ENCODE measurements at regions not wholly inside any gene's neighbourhood (a gene's known extent, or its start where the extent isn't known, plus 50 kb on each side); places are given as distances from the start of the nearest gene placed in this dataset.

- no peak for TF ChIP-seq ZBTB7A (IDR thresholded peaks at IDR 0.05; ENCODE audit: low read depth)
- TF ChIP-seq RAD21 (IDR thresholded peaks at IDR 0.05; ENCODE audit: low read depth) = no peak
- TF ChIP-seq NFIC (IDR thresholded peaks at IDR 0.05) = no peak
- no peak for TF ChIP-seq EP300 (IDR thresholded peaks at IDR 0.05; ENCODE audit: borderline replicate concordance)
- no peak for TF ChIP-seq TEAD4 (IDR thresholded peaks at IDR 0.05)
- no peak for TF ChIP-seq YY1 (IDR thresholded peaks at IDR 0.05; ENCODE audit: low read depth)
- TF ChIP-seq EGR1 (IDR thresholded peaks at IDR 0.05) = no peak
- TF ChIP-seq TCF12 (IDR thresholded peaks at IDR 0.05; ENCODE audit: low read depth) = no peak
- TF ChIP-seq MAX (IDR thresholded peaks at IDR 0.05) = no peak
- TF ChIP-seq CREB1 (IDR thresholded peaks at IDR 0.05; ENCODE audit: low read depth) = no peak
- TF ChIP-seq TAF1 (IDR thresholded peaks at IDR 0.05; ENCODE audit: low read depth) = no peak
- no peak for TF ChIP-seq USF1 (IDR thresholded peaks at IDR 0.05)
- no peak for TF ChIP-seq REST (IDR thresholded peaks at IDR 0.05; ENCODE audit: low read depth)
- no peak for TF ChIP-seq FOXM1 (IDR thresholded peaks at IDR 0.05; ENCODE audit: borderline replicate concordance, low read depth)
- no peak for TF ChIP-seq CEBPB (IDR thresholded peaks at IDR 0.05)
These were observed 112.5 kb downstream of the TENT4A start for GRCh38 chr5:6825678-6826244.

- TF ChIP-seq TCF12 (IDR thresholded peaks at IDR 0.05; ENCODE audit: low read depth) (no peak), NFIC (IDR thresholded peaks at IDR 0.05) (no peak), ZBTB7A (IDR thresholded peaks at IDR 0.05; ENCODE audit: low read depth) (no peak), RAD21 (IDR thresholded peaks at IDR 0.05; ENCODE audit: low read depth) (no peak)
These were observed 113.5 kb downstream of the TENT4A start for GRCh38 chr5:6826756-6827155.

- no peak for TF ChIP-seq EP300 (IDR thresholded peaks at IDR 0.05; ENCODE audit: borderline replicate concordance)
- TF ChIP-seq USF1 (IDR thresholded peaks at IDR 0.05) = no peak
- no peak for TF ChIP-seq FOXM1 (IDR thresholded peaks at IDR 0.05; ENCODE audit: borderline replicate concordance, low read depth)
- no peak for TF ChIP-seq TEAD4 (IDR thresholded peaks at IDR 0.05)
- no peak for TF ChIP-seq CEBPB (IDR thresholded peaks at IDR 0.05)
- TF ChIP-seq TAF1 (IDR thresholded peaks at IDR 0.05; ENCODE audit: low read depth) = no peak
These were observed 114.4 kb downstream of the TENT4A start for GRCh38 chr5:6827526-6828219.

- TF ChIP-seq TAF1 (IDR thresholded peaks at IDR 0.05; ENCODE audit: low read depth) = no peak
- TF ChIP-seq NFIC (IDR thresholded peaks at IDR 0.05) = no peak
- no peak for TF ChIP-seq YY1 (IDR thresholded peaks at IDR 0.05; ENCODE audit: low read depth)
- no peak for TF ChIP-seq ZBTB7A (IDR thresholded peaks at IDR 0.05; ENCODE audit: low read depth)
- no peak for TF ChIP-seq TEAD4 (IDR thresholded peaks at IDR 0.05)
These were observed 116.0 kb downstream of the TENT4A start for GRCh38 chr5:6829150-6829784.

- TF ChIP-seq CEBPB (IDR thresholded peaks at IDR 0.05) = no peak
- TF ChIP-seq ZBTB7A (IDR thresholded peaks at IDR 0.05; ENCODE audit: low read depth) = no peak
- TF ChIP-seq EP300 (IDR thresholded peaks at IDR 0.05; ENCODE audit: borderline replicate concordance) = no peak
- no peak for TF ChIP-seq YY1 (IDR thresholded peaks at IDR 0.05; ENCODE audit: low read depth)
- no peak for TF ChIP-seq TAF1 (IDR thresholded peaks at IDR 0.05; ENCODE audit: low read depth)
- no peak for TF ChIP-seq REST (IDR thresholded peaks at IDR 0.05; ENCODE audit: low read depth)
- no peak for TF ChIP-seq USF1 (IDR thresholded peaks at IDR 0.05)
- TF ChIP-seq TEAD4 (IDR thresholded peaks at IDR 0.05) = no peak
- no peak for TF ChIP-seq MAX (IDR thresholded peaks at IDR 0.05)
- no peak for TF ChIP-seq RAD21 (IDR thresholded peaks at IDR 0.05; ENCODE audit: low read depth)
- TF ChIP-seq FOXM1 (IDR thresholded peaks at IDR 0.05; ENCODE audit: borderline replicate concordance, low read depth) = no peak
- no peak for TF ChIP-seq EGR1 (IDR thresholded peaks at IDR 0.05)
- no peak for TF ChIP-seq TCF12 (IDR thresholded peaks at IDR 0.05; ENCODE audit: low read depth)
- no peak for TF ChIP-seq NFIC (IDR thresholded peaks at IDR 0.05)
- TF ChIP-seq CREB1 (IDR thresholded peaks at IDR 0.05; ENCODE audit: low read depth) = no peak
These were observed 117.5 kb downstream of the TENT4A start for GRCh38 chr5:6830643-6831239.

Measured in Ishikawa (cell line).